K562 (cell line): ENCODE measurements at regions not wholly inside any gene's neighbourhood (a gene's known extent, or its start where the extent isn't known, plus 50 kb on each side); places are given as distances from the start of the nearest gene placed in this dataset.

Experiments used
- ATAC-seq: fragments of 200-7000 bp; cut with Tn5 transposase; 3 replicates; pipeline ENCODE4 v1.9.1; 2020; ENCODE audit warnings: moderate library complexity
- BruUV-seq: library from RNA; stranded (reverse); fragments of 400-500 nt; replicated peaks from 2 replicates; lab custom pipeline; 2021; lab: Mats Ljungman, UMichigan
- CTCF ChIA-PET: fragments of 300-600 bp; formaldehyde crosslinking; extraction: SDS; loops from one replicate; lab custom pipeline; 2021; ENCODE audit warnings: low intra/inter-chr PET ratio; lab: Yijun Ruan, JAX
- POLR2A ChIA-PET: fragments of 300-600, 350-650 bp; sonication (Branson Sonifier 250); formaldehyde crosslinking; extraction: SDS; loops from one replicate; lab custom pipeline; 2021; ENCODE audit warnings: antibody characterized with exemption, inconsistent platforms; lab: Yijun Ruan, JAX
- DNase-seq, 4 experiments: peaks; one replicate each; pipeline versions ENCODE4 v3.0.0 to v3.0.0-alpha.2; 2011 to 2018; ENCODE audit warnings: low spot score in 3 of 4, mixed read lengths in 3 of 4; ENCODE audit errors: extremely low read depth in 1 of 4
- FAIRE-seq: peaks from 2 replicates; lab custom pipeline; 2011; peaks lifted over from hg19 to GRCh38; lab: Jason Lieb, UNC
- H2AFZ ChIP-seq: 2 replicates; pipeline ENCODE4 v1.6.0; 2011; ENCODE audit warnings: low read depth, low read length, control low read depth, inconsistent platforms
- H3K27ac ChIP-seq: fragments of 200-600 bp; 3 replicates; pipeline ENCODE4 v1.8.0; 2011; ENCODE audit warnings: low read depth, mild to moderate bottlenecking, control low read depth, inconsistent platforms, low read length, moderate library complexity, mixed read lengths; ENCODE audit errors: extremely low read depth
- H3K27me3 ChIP-seq, 2 experiments: fragments of 300-600 bp in 1 of 2; 2 replicates in 1 of 2; 3 replicates in 1 of 2; pipeline versions ENCODE4 v1.6.0 to v1.8.0; 2011; ENCODE audit warnings: inconsistent platforms in 2 of 2, low read length in 2 of 2, mild to moderate bottlenecking in 1 of 2, mixed read lengths in 1 of 2, moderate library complexity in 1 of 2; ENCODE audit not compliant: control insufficient read depth in 2 of 2, insufficient read depth in 2 of 2
- H3K36me3 ChIP-seq: fragments of 300-600 bp; 3 replicates; pipeline ENCODE4 v1.8.0; 2011; ENCODE audit warnings: mild to moderate bottlenecking, low read length, inconsistent platforms; ENCODE audit not compliant: control insufficient read depth, insufficient read depth
- H3K4me1 ChIP-seq, 2 experiments: fragments of 200-600 bp in 1 of 2; replicated peaks in 1 of 2; 2 replicates in 1 of 2; 3 replicates in 1 of 2; pipeline versions ENCODE4 v1.5.1 to v1.8.0; 2011; ENCODE audit warnings: inconsistent platforms in 2 of 2, low read length in 2 of 2, mild to moderate bottlenecking in 1 of 2, mixed read lengths in 1 of 2, moderate library complexity in 1 of 2; ENCODE audit not compliant: control insufficient read depth in 2 of 2, insufficient read depth in 2 of 2
- H3K4me2 ChIP-seq: 2 replicates; pipeline ENCODE4 v1.6.1; 2011; ENCODE audit warnings: low read length, control low read depth, inconsistent platforms, mixed read lengths; ENCODE audit not compliant: insufficient read depth
- H3K4me3 ChIP-seq: fragments of 200-600 bp; sonication (generic), shearing (Covaris generic); 2 replicates; pipeline ENCODE4 v1.5.1; 2016; ENCODE audit warnings: control low read depth, inconsistent platforms
- H3K79me2 ChIP-seq: fragments of 200-600 bp; 3 replicates; pipeline ENCODE4 v1.8.0; 2011; ENCODE audit warnings: low read length, inconsistent platforms; ENCODE audit not compliant: control insufficient read depth, insufficient read depth
- H3K9ac ChIP-seq, 2 experiments: 2 replicates each; pipeline versions ENCODE4 v1.6.0 to v1.6.1; 2011; ENCODE audit warnings: low read depth in 2 of 2, low read length in 2 of 2, control low read depth in 1 of 2, inconsistent platforms in 1 of 2, mild to moderate bottlenecking in 1 of 2, mixed read lengths in 1 of 2; ENCODE audit not compliant: insufficient read depth in 1 of 2
- H3K9me1 ChIP-seq: one replicate; pipeline ENCODE4 v1.6.0; 2011; ENCODE audit warnings: inconsistent platforms, mild to moderate bottlenecking, low read length, moderate library complexity; ENCODE audit not compliant: control insufficient read depth, insufficient read depth
- H3K9me3 ChIP-seq: replicated peaks from 2 replicates; pipeline ENCODE4 v1.5.1; 2011; ENCODE audit warnings: low read depth, low read length, inconsistent platforms; ENCODE audit not compliant: control insufficient read depth, insufficient read depth
- H4K20me1 ChIP-seq: replicated peaks from 2 replicates; pipeline ENCODE4 v1.6.1; 2011; ENCODE audit warnings: low read length, inconsistent platforms, mixed read lengths; ENCODE audit not compliant: control insufficient read depth, insufficient read depth
- KDM2B ChIP-seq: fragments of 250-450 bp; sonication (Bioruptor Pico); IDR thresholded peaks from 2 replicates; pipeline ENCODE4 v1.8.0; 2021; ENCODE audit warnings: mild to moderate bottlenecking, moderate library complexity
- LEF1 ChIP-seq: fragments of 450-650 bp; IDR thresholded peaks from 2 replicates; pipeline ENCODE4 v1.6.1; 2016; ENCODE audit warnings: mild to moderate bottlenecking
- MCM7 ChIP-seq, 2 experiments: fragments of 450-650 bp; IDR thresholded peaks; 2 replicates each; pipeline ENCODE4 v1.6.1; 2016 to 2018
- RAD51 ChIP-seq: fragments of 450-650 bp; IDR thresholded peaks from 2 replicates; pipeline ENCODE4 v1.7.1; 2016; ENCODE audit warnings: low read depth, mild to moderate bottlenecking, borderline replicate concordance
- TFAM ChIP-seq: fragments of 250-450 bp; sonication (Bioruptor Pico); conservative IDR thresholded peaks from 2 replicates; pipeline ENCODE4 v1.5.0; 2021; ENCODE audit warnings: mild to moderate bottlenecking, moderate library complexity
- XRCC4 ChIP-seq: IDR thresholded peaks from one replicate; pipeline ENCODE4 v1.6.1; 2011; ENCODE audit not compliant: insufficient read depth, insufficient read length; ENCODE audit errors: extremely low read depth
- ZNF212 ChIP-seq: fragments of 450-650 bp; formaldehyde crosslinking; IDR thresholded peaks from 2 replicates; pipeline ENCODE4 v1.4.0; 2020; ENCODE audit warnings: mild to moderate bottlenecking
- ZNF3 ChIP-seq: fragments of 250-450 bp; sonication (Bioruptor Pico); IDR thresholded peaks from 2 replicates; pipeline ENCODE4 v1.5.0; 2021; ENCODE audit warnings: mild to moderate bottlenecking, moderate library complexity
- WGBS: fragments of 100-300 bp; shearing (Covaris generic); methylation state at CpG from one replicate; pipeline ENCODE4 v1.1.6; 2016; ENCODE audit warnings: low coverage, mixed read lengths; ENCODE audit not compliant: insufficient coverage; ENCODE audit errors: missing lambda C conversion rate; 5-methylcytosine and 5-hydroxymethylcytosine counted together
- in situ Hi-C: fragments of 300-500 bp; cut with MboI; formaldehyde crosslinking; loops from 4 replicates; pipeline ENCODE4 v1.15.0; 2018; ENCODE audit warnings: inconsistent platforms, mixed read lengths
- intact Hi-C: fragments of 100-400 bp; cut with micrococcal nuclease; formaldehyde crosslinking; loops from 2 replicates; pipeline ENCODE4 v1.14.2; 2022
- TF ChIP-seq, protein P1 (sequence below): fragments of 450-650 bp; IDR thresholded peaks from 2 replicates; pipeline ENCODE4 v1.6.1; 2016; ENCODE audit warnings: borderline replicate concordance
- TF ChIP-seq, protein P2 (sequence below): fragments of 250-450 bp; sonication (Bioruptor Pico); IDR thresholded peaks from 2 replicates; pipeline ENCODE4 v1.9.0; 2021; ENCODE audit warnings: mild to moderate bottlenecking, inconsistent platforms
- TF ChIP-seq, protein P3 (sequence below): sonication (generic); formaldehyde crosslinking; IDR thresholded peaks from 2 replicates; pipeline ENCODE4 v1.8.1; 2023; ENCODE audit warnings: mild to moderate bottlenecking, missing genetic modification reagents, moderate library complexity

DNA sequence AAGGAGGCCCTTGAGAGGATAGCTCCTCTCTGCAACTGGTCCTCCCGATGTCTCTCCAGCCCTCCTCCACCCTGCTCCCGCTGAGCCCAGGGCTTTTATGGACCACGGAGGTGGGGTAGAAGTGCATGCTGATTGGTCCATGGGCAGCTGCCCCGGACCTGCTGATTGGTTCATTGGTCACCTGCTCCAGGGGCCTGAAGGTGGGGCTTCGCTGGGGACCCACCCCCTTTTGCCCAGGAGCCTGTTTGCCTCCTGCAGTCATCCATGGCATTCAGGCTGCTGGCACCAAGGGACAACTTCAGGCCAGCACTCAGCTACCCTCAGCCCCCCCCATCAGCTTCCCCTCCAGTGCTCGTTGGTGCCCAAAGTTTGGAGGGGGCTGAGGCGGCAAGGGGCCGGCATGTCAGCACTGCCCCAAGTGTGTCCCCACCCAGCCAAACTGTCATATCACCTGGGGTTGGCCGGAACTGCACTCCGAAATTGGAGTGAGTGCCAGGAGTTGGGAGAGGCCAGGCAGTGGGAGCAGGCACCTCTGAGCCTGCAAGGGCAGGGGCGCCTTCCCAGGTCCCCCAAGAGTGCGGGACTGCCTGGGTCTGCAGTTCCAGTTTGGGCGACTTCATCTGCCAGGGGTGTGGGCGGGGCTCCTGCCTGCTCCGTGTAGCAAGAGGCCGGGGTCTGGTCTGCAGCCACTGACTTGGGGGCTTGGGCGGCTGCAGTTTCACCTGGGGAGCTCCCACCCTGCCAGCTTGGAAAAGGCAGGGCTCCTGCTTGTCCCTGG is 288.9 kb downstream of the RDH14 start:
- H3K4me2 ChIP-seq = no peak overlapping the region
- no peaks in the 10 kb centered on the region for H3K79me2 ChIP-seq
- H3K27ac ChIP-seq = no peak overlapping the region
- H3K9me3 ChIP-seq = no peaks in the 10 kb centered on the region; the same call in 1 of the 2 replicates
- in situ Hi-C loops = no loop called here
- TF ChIP-seq TFAM (no peak), ZNF212 (CRISPR knock-in tag) (no peak), KDM2B (no peak), ZNF3 (CRISPR knock-in tag) (no peak), LEF1 (no peak), RAD51 (no peak), MCM7 (IDR thresholded peaks at IDR 0.05) (no peak), XRCC4 (no peak)
- TF ChIP-seq, protein P1, sequence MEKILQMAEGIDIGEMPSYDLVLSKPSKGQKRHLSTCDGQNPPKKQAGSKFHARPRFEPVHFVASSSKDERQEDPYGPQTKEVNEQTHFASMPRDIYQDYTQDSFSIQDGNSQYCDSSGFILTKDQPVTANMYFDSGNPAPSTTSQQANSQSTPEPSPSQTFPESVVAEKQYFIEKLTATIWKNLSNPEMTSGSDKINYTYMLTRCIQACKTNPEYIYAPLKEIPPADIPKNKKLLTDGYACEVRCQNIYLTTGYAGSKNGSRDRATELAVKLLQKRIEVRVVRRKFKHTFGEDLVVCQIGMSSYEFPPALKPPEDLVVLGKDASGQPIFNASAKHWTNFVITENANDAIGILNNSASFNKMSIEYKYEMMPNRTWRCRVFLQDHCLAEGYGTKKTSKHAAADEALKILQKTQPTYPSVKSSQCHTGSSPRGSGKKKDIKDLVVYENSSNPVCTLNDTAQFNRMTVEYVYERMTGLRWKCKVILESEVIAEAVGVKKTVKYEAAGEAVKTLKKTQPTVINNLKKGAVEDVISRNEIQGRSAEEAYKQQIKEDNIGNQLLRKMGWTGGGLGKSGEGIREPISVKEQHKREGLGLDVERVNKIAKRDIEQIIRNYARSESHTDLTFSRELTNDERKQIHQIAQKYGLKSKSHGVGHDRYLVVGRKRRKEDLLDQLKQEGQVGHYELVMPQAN = no peak
- TF ChIP-seq, protein P2, sequence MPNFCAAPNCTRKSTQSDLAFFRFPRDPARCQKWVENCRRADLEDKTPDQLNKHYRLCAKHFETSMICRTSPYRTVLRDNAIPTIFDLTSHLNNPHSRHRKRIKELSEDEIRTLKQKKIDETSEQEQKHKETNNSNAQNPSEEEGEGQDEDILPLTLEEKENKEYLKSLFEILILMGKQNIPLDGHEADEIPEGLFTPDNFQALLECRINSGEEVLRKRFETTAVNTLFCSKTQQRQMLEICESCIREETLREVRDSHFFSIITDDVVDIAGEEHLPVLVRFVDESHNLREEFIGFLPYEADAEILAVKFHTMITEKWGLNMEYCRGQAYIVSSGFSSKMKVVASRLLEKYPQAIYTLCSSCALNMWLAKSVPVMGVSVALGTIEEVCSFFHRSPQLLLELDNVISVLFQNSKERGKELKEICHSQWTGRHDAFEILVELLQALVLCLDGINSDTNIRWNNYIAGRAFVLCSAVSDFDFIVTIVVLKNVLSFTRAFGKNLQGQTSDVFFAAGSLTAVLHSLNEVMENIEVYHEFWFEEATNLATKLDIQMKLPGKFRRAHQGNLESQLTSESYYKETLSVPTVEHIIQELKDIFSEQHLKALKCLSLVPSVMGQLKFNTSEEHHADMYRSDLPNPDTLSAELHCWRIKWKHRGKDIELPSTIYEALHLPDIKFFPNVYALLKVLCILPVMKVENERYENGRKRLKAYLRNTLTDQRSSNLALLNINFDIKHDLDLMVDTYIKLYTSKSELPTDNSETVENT (CRISPR knock-in tag) = no peak
- TF ChIP-seq, protein P3, sequence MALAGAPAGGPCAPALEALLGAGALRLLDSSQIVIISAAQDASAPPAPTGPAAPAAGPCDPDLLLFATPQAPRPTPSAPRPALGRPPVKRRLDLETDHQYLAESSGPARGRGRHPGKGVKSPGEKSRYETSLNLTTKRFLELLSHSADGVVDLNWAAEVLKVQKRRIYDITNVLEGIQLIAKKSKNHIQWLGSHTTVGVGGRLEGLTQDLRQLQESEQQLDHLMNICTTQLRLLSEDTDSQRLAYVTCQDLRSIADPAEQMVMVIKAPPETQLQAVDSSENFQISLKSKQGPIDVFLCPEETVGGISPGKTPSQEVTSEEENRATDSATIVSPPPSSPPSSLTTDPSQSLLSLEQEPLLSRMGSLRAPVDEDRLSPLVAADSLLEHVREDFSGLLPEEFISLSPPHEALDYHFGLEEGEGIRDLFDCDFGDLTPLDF (CRISPR knock-in tag) = no peak
- no peak for FAIRE-seq
- H2AFZ ChIP-seq = no peak overlapping the region
- ChIA-PET CTCF (no interaction called here), POLR2A (no interaction called here)
- H3K4me3 ChIP-seq = no peak overlapping the region
- BruUV-seq = no TSS peak
- no peak for DNase-seq
- H4K20me1 ChIP-seq = no peaks in the 10 kb centered on the region
- H3K36me3 ChIP-seq = no peaks in the 10 kb centered on the region
- no peak overlapping the region for H3K9ac ChIP-seq
- H3K9me1 ChIP-seq = no peaks in the 10 kb centered on the region
- no peaks in the 10 kb centered on the region for H3K4me1 ChIP-seq
- no peaks in the 10 kb centered on the region for H3K27me3 ChIP-seq
- WGBS = 4% methylated on average over 16 of the region's 17 CpGs
- intact Hi-C loops = no loop called here
- no peak for ATAC-seq
